ENCODE measurements at regions not wholly inside any gene's neighbourhood (a gene's known extent, or its start where the extent isn't known, plus 50 kb on each side); places are given as distances from the start of the nearest gene placed in this dataset.

GRCh38 chr22:26923531-26923930, 266.1 kb downstream of the MIAT start:
- H3T11ph ChIP-seq (ENCODE audit: low read length): no peak overlapping the region
- H3K9ac ChIP-seq (ENCODE audit: extremely low read depth, insufficient read length, low read length): no peak overlapping the region
- H4K8ac ChIP-seq (replicated peaks; ENCODE audit: insufficient read length, low read depth, low read length): no peak overlapping the region
- peaks cover 13 to 16% of the 10 kb centered on the region in 2 experiments for H3K4me1 Mint-ChIP-seq
- H3K14ac ChIP-seq (ENCODE audit: insufficient read depth, low read length): no peak overlapping the region
- H2BK15ac ChIP-seq (ENCODE audit: low read depth, low read length): no peak overlapping the region
- H4K91ac ChIP-seq (ENCODE audit: insufficient read length, low read depth, low read length): no peak overlapping the region
- no peak overlapping the region for H3K23ac ChIP-seq (ENCODE audit: insufficient read length, low read depth, low read length)
- no peak overlapping the region for H2AFZ ChIP-seq (ENCODE audit: low read length)
- no peak overlapping the region for H3K56ac ChIP-seq (ENCODE audit: insufficient read length, low read depth, low read length)
- no peaks in the 10 kb centered on the region for H3K9me3 ChIP-seq (ENCODE audit: control insufficient read depth, low read depth, low read length)
- H3K4me2 ChIP-seq (ENCODE audit: insufficient read depth, insufficient read length, low read length): peak overlapping the region; percentile 32
- H3K4me3 Mint-ChIP-seq: no peak overlapping the region
- H2BK120ac ChIP-seq (ENCODE audit: low read depth, low read length, poor library complexity, severe bottlenecking): no peak overlapping the region
- H2BK12ac ChIP-seq (ENCODE audit: insufficient read length, low read depth, low read length): no peak overlapping the region
- TF ChIP-seq CTCF (conservative IDR thresholded peaks at IDR 0.05): no peak
- no peak overlapping the region for H4K5ac ChIP-seq (ENCODE audit: insufficient read length, low read depth, low read length)
- H3K4ac ChIP-seq (ENCODE audit: low read depth, low read length): no peak overlapping the region
- H4K20me1 ChIP-seq (ENCODE audit: control insufficient read depth, insufficient read depth, insufficient read length): no peaks in the 10 kb centered on the region
- no peaks in the 10 kb centered on the region for H3K79me2 ChIP-seq (ENCODE audit: insufficient read depth, low read length)
- no peaks in the 10 kb centered on the region for H3K36me3 Mint-ChIP-seq (ENCODE audit: insufficient read depth in 1 of 3, low read depth in 3 of 3)
- peaks cover 10% of the 10 kb centered on the region for H3K4me1 ChIP-seq (ENCODE audit: insufficient read depth, low read length)
- H3K27me3 Mint-ChIP-seq (ENCODE audit: low read depth): peaks cover 33% of the 10 kb centered on the region
- no peaks in the 10 kb centered on the region for H3K79me1 ChIP-seq (ENCODE audit: insufficient read depth, low read depth, low read length, poor library complexity, severe bottlenecking)
- no peak overlapping the region for H3K18ac ChIP-seq (ENCODE audit: insufficient read length, low read depth, low read length)
- H2BK5ac ChIP-seq (ENCODE audit: insufficient read length, low read length): no peak overlapping the region
- DNase-seq: no peak
- no CpG with 5 or more reads among the region's 1 CpG for WGBS (ENCODE audit: extremely low coverage, insufficient read length, low lambda C conversion rate)
- no peak overlapping the region for H3K27ac Mint-ChIP-seq
- H3K9me3 Mint-ChIP-seq: no peaks in the 10 kb centered on the region; a peak in 1 of 5 replicates
- no peaks in the 10 kb centered on the region for H3K27me3 ChIP-seq (ENCODE audit: insufficient read depth, low read length)
- no peaks in the 10 kb centered on the region for H3K23me2 ChIP-seq (ENCODE audit: insufficient read length, low read depth, low read length, poor library complexity, severe bottlenecking)
- no peak overlapping the region for H2AK5ac ChIP-seq (ENCODE audit: insufficient read length, low read length)
- H2BK20ac ChIP-seq (ENCODE audit: low read depth, low read length, poor library complexity, severe bottlenecking): no peak overlapping the region
- peak overlapping the region; percentile 27 for H3K27ac ChIP-seq (ENCODE audit: insufficient read length, low read depth, low read length)
